ENCODE measurements at regions not wholly inside any gene's neighbourhood (a gene's known extent, or its start where the extent isn't known, plus 50 kb on each side); places are given as distances from the start of the nearest gene placed in this dataset.

DNA sequence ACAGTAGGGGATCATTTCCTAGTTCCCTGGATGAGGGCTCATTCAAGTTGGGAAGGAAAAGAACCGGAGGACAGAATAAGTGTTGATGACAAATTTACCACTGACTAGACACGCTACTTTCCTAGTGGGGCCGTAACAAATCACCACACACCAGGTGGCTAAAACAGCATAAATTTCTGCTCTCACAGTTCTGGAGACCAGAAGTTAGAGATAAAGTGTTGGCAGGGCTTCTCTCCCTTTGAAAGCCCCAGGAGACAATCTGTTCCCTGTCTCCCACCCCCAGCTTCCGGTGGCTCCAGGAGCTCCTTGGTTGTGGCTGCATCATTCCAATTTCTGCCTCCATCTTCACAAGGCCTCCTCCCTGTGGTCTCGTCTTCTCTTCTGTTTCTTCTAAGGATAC is 65.4 kb upstream of the ARGLU1 start:
- CTCF ChIA-PET: interaction anchor here (2.6 kb wide), 1 partner anchor 13 kb away, joined by 10 read pairs; no protein-coding TSS in a partner anchor
- H3K36me3 Mint-ChIP-seq: no peaks in the 10 kb centered on the region

DNA sequence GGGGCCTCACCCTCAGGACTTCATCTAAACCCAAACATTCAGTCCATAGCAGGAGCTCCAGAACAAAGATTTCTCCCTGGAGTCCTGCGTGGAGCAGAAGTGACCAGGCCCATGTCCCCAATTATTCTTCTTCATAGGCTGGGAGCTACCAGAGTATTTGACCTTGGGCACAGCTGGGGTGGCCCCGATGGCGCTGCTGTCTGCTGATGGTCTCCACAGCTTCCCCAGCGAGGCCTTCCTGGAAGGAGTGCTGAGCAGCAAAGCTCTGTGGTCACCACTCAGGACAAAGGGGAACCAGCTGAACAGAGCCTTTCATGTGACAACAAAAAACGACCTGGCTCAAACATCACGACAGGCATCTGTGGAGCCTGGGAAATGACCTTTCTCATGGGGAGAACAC is 62.7 kb upstream of the ARGLU1 start:
- CTCF ChIA-PET: interaction anchor here (3.7 kb wide), 1 partner anchor 10 kb away, joined by 17 read pairs; no protein-coding TSS in a partner anchor
- Mint-ChIP-seq H3K4me3 (no peak overlapping the region), H3K4me1 (0 out of 2 replicates have a peak, but pooled peaks cover 3% of the 10 kb centered on the region), H3K36me3 (no peaks in the 10 kb centered on the region), H3K27ac (no peak overlapping the region), H3K27me3 (ENCODE audit: low read depth) (no peaks in the 10 kb centered on the region), H3K9me3 (0 out of 2 replicates have a peak, but pooled peaks cover 3% of the 10 kb centered on the region)
- no peak for TF ChIP-seq ZNF232 (CRISPR knock-in tag; IDR thresholded peaks at IDR 0.05)
- no peak for TF ChIP-seq CREB1 (CRISPR knock-in tag; IDR thresholded peaks at IDR 0.05)
- TF ChIP-seq TP53 (CRISPR knock-in tag; IDR thresholded peaks at IDR 0.05): no peak
- TF ChIP-seq CBFB (CRISPR knock-in tag; IDR thresholded peaks at IDR 0.05; ENCODE audit: low read depth): no peak
- no peak for TF ChIP-seq JAZF1 (CRISPR knock-in tag; IDR thresholded peaks at IDR 0.05)
- TF ChIP-seq, protein P1, sequence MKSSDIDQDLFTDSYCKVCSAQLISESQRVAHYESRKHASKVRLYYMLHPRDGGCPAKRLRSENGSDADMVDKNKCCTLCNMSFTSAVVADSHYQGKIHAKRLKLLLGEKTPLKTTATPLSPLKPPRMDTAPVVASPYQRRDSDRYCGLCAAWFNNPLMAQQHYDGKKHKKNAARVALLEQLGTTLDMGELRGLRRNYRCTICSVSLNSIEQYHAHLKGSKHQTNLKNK (CRISPR knock-in tag; IDR thresholded peaks at IDR 0.05): no peak
- TF ChIP-seq, protein P2, sequence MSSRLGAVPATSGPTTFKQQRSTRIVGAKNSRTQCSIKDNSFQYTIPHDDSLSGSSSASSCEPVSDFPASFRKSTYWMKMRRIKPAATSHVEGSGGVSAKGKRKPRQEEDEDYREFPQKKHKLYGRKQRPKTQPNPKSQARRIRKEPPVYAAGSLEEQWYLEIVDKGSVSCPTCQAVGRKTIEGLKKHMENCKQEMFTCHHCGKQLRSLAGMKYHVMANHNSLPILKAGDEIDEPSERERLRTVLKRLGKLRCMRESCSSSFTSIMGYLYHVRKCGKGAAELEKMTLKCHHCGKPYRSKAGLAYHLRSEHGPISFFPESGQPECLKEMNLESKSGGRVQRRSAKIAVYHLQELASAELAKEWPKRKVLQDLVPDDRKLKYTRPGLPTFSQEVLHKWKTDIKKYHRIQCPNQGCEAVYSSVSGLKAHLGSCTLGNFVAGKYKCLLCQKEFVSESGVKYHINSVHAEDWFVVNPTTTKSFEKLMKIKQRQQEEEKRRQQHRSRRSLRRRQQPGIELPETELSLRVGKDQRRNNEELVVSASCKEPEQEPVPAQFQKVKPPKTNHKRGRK (CRISPR knock-in tag; IDR thresholded peaks at IDR 0.05; ENCODE audit: borderline replicate concordance): no peak
- TF ChIP-seq, protein P3, sequence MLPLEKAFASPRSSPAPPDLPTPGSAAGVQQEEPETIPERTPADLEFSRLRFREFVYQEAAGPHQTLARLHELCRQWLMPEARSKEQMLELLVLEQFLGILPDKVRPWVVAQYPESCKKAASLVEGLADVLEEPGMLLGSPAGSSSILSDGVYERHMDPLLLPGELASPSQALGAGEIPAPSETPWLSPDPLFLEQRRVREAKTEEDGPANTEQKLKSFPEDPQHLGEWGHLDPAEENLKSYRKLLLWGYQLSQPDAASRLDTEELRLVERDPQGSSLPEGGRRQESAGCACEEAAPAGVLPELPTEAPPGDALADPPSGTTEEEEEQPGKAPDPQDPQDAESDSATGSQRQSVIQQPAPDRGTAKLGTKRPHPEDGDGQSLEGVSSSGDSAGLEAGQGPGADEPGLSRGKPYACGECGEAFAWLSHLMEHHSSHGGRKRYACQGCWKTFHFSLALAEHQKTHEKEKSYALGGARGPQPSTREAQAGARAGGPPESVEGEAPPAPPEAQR (CRISPR knock-in tag; IDR thresholded peaks at IDR 0.05): no peak
- TF ChIP-seq HMGA2 (CRISPR knock-in tag; IDR thresholded peaks at IDR 0.05): no peak
- TF ChIP-seq, protein P4, sequence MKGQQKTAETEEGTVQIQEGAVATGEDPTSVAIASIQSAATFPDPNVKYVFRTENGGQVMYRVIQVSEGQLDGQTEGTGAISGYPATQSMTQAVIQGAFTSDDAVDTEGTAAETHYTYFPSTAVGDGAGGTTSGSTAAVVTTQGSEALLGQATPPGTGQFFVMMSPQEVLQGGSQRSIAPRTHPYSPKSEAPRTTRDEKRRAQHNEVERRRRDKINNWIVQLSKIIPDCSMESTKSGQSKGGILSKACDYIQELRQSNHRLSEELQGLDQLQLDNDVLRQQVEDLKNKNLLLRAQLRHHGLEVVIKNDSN (CRISPR knock-in tag; IDR thresholded peaks at IDR 0.05): no peak
- TF ChIP-seq GRHL2 (CRISPR knock-in tag; IDR thresholded peaks at IDR 0.05; ENCODE audit: insufficient replicate concordance, severe bottlenecking): no peak
- TF ChIP-seq NR3C1 (CRISPR knock-in tag; conservative IDR thresholded peaks at IDR 0.05; ENCODE audit: low read depth): no peak
- no peak for TF ChIP-seq SMAD4 (CRISPR knock-in tag; IDR thresholded peaks at IDR 0.05)
- TF ChIP-seq, protein P5, sequence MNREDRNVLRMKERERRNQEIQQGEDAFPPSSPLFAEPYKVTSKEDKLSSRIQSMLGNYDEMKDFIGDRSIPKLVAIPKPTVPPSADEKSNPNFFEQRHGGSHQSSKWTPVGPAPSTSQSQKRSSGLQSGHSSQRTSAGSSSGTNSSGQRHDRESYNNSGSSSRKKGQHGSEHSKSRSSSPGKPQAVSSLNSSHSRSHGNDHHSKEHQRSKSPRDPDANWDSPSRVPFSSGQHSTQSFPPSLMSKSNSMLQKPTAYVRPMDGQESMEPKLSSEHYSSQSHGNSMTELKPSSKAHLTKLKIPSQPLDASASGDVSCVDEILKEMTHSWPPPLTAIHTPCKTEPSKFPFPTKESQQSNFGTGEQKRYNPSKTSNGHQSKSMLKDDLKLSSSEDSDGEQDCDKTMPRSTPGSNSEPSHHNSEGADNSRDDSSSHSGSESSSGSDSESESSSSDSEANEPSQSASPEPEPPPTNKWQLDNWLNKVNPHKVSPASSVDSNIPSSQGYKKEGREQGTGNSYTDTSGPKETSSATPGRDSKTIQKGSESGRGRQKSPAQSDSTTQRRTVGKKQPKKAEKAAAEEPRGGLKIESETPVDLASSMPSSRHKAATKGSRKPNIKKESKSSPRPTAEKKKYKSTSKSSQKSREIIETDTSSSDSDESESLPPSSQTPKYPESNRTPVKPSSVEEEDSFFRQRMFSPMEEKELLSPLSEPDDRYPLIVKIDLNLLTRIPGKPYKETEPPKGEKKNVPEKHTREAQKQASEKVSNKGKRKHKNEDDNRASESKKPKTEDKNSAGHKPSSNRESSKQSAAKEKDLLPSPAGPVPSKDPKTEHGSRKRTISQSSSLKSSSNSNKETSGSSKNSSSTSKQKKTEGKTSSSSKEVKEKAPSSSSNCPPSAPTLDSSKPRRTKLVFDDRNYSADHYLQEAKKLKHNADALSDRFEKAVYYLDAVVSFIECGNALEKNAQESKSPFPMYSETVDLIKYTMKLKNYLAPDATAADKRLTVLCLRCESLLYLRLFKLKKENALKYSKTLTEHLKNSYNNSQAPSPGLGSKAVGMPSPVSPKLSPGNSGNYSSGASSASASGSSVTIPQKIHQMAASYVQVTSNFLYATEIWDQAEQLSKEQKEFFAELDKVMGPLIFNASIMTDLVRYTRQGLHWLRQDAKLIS (CRISPR knock-in tag; IDR thresholded peaks at IDR 0.05; ENCODE audit: borderline replicate concordance): no peak
- TF ChIP-seq IRF2 (CRISPR knock-in tag; IDR thresholded peaks at IDR 0.05; ENCODE audit: borderline replicate concordance, low read depth): no peak
- TF ChIP-seq ZBTB21 (CRISPR knock-in tag; IDR thresholded peaks at IDR 0.05; ENCODE audit: borderline replicate concordance): no peak
- POLR2A ChIA-PET: no interaction called here
- ATAC-seq (no peak), DNase-seq (ENCODE audit: low spot score) (no peak)

More for the DNA sequence above, 65.4 kb upstream of the ARGLU1 start:
- POLR2A ChIA-PET: no interaction called here
- ATAC-seq (no peak), DNase-seq (ENCODE audit: low spot score) (no peak)
- no peak overlapping the region for H3K27ac Mint-ChIP-seq
- TF ChIP-seq, protein P6, sequence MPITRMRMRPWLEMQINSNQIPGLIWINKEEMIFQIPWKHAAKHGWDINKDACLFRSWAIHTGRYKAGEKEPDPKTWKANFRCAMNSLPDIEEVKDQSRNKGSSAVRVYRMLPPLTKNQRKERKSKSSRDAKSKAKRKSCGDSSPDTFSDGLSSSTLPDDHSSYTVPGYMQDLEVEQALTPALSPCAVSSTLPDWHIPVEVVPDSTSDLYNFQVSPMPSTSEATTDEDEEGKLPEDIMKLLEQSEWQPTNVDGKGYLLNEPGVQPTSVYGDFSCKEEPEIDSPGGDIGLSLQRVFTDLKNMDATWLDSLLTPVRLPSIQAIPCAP (CRISPR knock-in tag; IDR thresholded peaks at IDR 0.05): no peak
- no peak for TF ChIP-seq TEAD1 (CRISPR knock-in tag; IDR thresholded peaks at IDR 0.05)
- TF ChIP-seq SMAD3 (CRISPR knock-in tag; IDR thresholded peaks at IDR 0.05; ENCODE audit: borderline replicate concordance): no peak
- TF ChIP-seq HMGA2 (CRISPR knock-in tag; IDR thresholded peaks at IDR 0.05): no peak
- no peaks in the 10 kb centered on the region for H3K4me1 Mint-ChIP-seq
- H3K27me3 Mint-ChIP-seq (ENCODE audit: low read depth): no peaks in the 10 kb centered on the region
- H3K9me3 Mint-ChIP-seq: 0 out of 2 replicates have a peak, but pooled peaks cover 3% of the 10 kb centered on the region
- no peak overlapping the region for H3K4me3 Mint-ChIP-seq
